HG03521 (cell line): ENCODE measurements at regions not wholly inside any gene's neighbourhood (a gene's known extent, or its start where the extent isn't known, plus 50 kb on each side); places are given as distances from the start of the nearest gene placed in this dataset.
"Not testable (repeated sequence)": the region's sequence is repeated elsewhere in the genome, so short reads cannot be mapped to it uniquely, and the experiment has no call there.

ENCODE experiments used
- ATAC-seq: cut with Tn5 transposase; IDR thresholded peaks from one replicate; pipeline ENCODE4 v1.9.1; 2021; ENCODE audit warnings: mild to moderate bottlenecking, moderate library complexity; ENCODE audit not compliant: unreplicated experiment

DNA sequence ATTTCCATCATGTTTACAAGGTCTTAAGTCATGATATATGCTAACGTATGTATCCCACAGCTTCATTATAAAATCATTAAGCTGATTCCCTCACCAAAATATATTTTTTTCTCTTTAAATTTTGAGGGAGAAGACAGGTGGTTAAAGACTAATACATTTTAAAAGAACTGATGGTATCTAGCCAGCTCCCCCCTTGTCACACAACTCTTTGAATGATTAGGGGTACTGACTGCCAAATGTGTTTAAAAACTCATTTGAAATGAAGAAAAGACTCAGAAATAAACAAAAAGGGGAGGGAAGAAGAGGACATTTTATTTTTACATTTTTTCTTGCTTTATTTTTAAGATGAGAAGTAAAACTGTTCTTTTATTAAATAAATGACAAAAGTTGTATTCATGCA lies 805.3 kb downstream of the SATB2 start:
- no peak for ATAC-seq

GRCh38 chr2:198645816-198646215 lies 811.9 kb downstream of the SATB2 start:
- ATAC-seq = no peak

DNA sequence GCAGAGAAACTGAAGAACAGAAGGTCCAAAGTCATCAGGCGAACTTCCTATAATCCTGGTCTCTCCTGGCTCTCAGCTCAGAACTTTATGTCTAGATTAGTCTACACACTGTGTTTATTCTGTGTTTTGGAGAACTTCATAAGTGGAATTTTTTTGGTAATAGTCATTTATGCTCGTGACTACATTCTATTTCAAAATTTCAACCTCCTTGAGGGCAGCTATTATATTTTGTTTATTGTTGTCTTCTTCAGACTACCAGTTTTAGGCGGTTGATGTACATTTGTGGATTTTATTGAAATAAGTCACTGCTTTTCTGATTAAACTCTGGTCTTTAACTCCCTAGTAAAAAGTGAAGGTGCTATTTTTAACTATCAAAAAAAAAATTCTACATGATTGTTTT lies 816.6 kb downstream of the SATB2 start:
- no peak for ATAC-seq

DNA sequence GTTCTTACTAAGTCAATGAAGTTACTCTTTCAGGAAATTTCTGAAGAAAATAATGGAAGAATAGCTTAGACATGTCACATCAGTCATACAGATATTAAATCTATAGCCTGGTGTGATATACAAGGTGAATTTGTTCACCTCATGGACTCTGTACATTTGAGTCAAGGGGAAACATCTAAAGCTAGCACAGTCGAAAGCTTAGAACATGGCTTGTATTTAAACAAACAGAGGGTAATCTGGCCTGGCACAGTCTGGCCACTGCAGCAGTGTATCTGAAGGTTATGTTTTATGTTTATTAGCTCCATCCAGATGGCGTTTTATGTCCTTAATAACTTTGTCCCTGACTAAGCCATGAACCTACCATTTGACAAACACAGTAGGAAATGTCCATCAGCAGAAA lies 817.3 kb downstream of the SATB2 start:
- ATAC-seq = no peak

- ATAC-seq = no peak
Observed at GRCh38 chr2:198639580-198639979, 818.2 kb downstream of the SATB2 start.

DNA sequence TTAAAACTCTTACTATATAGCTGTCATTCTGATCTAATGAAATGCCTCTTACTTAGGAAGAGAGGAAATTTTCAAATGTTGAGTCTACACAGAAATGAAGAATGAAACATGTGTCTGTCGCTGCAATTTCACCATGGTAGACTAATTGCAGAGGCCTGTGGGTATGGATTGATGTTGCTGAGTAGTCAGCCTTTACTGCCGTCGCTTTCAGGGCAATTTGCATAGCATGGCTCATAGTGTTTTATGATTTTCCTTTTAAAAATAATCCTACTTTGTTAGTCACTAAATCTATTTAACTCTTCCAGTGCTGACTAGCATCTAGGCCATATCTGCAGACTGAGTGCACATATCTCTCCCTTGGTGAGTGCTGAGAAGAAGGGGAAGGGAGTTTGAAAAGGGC lies 819.2 kb downstream of the SATB2 start:
- ATAC-seq = no peak

- no peak for ATAC-seq
Observed at GRCh38 chr2:198630384-198630783, 826.0 kb downstream of the PLCL1 start.

DNA sequence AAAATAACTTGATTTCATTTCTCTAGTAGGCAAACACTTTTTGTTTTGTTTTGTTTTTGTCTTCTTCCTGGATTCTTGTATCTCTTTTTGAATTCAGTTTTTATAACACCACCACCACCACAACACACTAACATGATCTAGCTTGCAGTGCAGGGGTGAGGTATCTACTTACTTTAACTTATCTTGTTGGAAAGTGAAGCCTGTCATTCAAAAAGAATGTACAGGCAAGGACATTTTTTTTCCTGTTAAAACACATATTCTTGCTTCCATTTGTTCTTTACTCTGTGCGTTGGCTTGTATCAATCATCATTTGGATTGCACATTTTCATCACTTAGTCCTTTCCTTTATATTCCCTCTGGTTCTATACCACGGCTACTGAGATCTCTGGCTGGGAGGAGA lies 824.2 kb downstream of the PLCL1 start:
- no peak for ATAC-seq

DNA sequence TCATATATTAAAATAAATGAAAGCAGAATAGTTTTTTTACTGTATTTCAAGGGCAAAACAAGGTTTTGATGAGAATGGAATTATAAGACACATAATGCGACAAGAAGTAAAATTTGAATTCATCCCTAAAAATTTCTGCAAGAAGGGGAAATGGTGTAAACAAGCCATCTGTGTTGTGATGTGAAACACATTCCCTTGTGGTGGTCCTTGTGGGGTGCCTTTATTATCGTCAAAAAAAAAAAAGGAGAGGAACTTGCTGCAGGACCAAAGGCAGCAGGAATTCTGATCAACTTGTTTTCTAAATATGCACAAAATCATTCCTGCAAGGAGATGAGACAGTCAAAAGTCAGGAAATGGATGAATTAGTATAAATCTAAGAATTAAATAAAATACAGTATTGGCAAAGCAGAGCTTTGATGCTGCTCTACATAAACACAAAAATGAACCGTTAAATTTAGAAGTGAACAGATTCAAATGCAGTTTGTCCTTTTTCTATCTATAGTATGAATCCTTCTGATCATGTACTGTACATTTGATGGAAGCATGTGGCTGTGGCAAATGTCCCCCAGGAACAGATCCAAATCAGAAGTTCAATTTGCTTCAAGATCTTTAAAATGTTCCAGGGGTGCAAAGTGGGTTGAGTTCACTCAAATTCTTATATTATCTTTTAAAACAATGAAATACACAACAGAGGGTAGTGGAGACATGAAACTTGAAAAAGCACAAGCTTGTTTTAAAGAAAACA lies 818.8 kb downstream of the PLCL1 start:
- ATAC-seq = no peak

DNA sequence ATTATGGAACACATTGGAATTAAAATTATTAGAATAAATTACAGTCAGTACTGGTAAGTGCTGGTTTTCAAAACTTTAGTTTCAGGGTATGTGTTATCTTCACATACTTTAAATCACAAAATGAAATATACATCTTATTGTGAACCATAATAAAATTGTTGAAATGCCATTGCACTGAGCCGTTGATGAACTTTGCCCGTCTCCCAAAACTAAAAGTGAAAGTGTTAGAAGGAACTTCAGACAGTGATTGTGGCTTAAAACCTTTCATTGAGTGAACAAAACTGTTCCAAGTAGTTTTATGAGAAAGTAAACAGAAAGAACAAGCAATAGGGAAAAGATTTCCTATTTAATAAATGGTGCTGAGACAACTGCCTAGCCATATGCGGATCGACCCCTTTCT lies 811.6 kb downstream of the PLCL1 start:
- ATAC-seq = no peak

- no peak for ATAC-seq
Observed at GRCh38 chr2:198611201-198611600, 806.8 kb downstream of the PLCL1 start.

DNA sequence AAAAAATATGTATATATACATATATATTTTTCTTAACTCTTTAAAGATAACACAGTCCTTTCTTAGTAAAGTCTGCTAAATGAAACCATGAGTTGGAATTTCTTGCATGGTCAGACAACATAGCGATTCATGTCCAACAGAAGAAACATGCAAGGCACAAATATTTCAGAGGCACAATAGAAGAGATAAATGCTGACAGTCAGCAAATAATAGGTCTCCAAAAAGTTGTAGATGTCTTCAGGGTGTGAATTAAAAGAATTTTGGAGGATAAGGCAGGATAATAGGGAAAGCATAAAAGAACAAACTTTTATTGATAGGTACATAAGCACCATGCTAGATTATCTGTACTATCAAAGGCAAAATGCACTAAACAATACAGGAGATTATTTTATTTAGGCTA lies 800.2 kb downstream of the PLCL1 start:
- no peak for ATAC-seq

GRCh38 chr2:198602986-198603385 lies 798.6 kb downstream of the PLCL1 start:
- ATAC-seq = not testable (repeated sequence)

- ATAC-seq = no peak
Observed at GRCh38 chr2:198597648-198598047, 793.3 kb downstream of the PLCL1 start.

- no peak for ATAC-seq
Observed at GRCh38 chr2:198596985-198597384, 792.6 kb downstream of the PLCL1 start.

GRCh38 chr2:198595721-198596120 lies 791.3 kb downstream of the PLCL1 start:
- ATAC-seq = no peak

- no peak for ATAC-seq
Observed at GRCh38 chr2:198591586-198591985, 787.2 kb downstream of the PLCL1 start.

- ATAC-seq = no peak
Observed at GRCh38 chr2:198587741-198588140, 783.3 kb downstream of the PLCL1 start.

- no peak for ATAC-seq
Observed at GRCh38 chr2:198587240-198587639, 782.8 kb downstream of the PLCL1 start.

DNA sequence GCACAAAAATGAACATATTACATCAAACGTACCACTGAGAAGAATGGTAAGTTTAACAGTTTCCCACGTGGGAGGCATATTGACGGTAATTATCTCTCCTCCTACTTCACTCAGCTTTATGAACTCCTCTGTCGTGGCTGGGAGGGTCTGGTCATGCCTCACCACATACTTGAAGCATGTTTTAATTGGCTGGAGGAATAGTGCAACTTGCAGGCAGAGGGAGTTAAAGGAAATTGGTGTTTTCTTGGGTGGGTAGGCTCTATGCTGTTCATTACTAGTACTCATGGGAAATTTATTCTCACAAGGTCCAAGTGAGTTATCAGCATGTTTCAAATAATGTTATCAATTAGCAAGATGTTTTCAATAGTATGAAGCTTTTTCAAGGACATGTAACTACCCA lies 767.0 kb downstream of the PLCL1 start:
- ATAC-seq = no peak

DNA sequence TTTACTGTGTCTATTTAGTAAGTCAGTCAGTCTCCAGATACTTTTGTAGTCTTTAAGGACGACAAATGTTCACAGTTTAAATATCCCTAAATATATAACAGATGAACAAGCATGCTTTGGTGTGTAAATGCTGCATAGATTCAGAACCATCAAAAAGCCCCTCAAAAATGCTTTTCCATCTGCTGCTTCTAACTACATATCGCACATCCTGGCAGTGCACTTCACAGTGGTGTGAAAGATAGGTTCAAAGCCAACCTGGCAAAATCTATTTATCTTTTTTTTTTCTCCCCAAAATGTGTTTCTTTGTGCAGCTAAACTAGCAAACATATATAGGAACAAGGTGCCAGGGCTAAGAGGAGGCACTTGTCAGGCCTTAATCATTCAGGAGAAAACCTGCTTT lies 753.8 kb downstream of the PLCL1 start:
- no peak for ATAC-seq

DNA sequence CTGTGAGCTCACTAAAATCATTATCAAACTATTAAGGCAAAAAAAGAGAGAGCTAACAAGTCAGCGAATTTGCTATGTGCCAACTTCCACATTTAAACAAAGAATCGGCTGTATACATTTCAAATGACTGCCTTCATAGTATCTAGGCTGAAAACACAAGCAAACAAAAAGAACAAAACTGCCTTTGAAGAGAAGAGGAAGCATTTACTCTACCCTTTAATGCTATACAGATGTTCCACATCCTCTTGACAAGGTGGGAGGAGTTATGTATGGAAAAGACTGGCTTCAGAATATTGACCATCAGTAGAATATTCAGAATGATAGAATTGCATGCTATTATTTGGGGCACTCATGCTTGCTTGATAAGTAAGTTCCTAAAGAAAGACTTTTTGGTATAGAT lies 741.7 kb downstream of the PLCL1 start:
- no peak for ATAC-seq

GRCh38 chr2:198545411-198545810 lies 741.0 kb downstream of the PLCL1 start:
- no peak for ATAC-seq
